ENCODE measurements at regions not wholly inside any gene's neighbourhood (a gene's known extent, or its start where the extent isn't known, plus 50 kb on each side); places are given as distances from the start of the nearest gene placed in this dataset.

DNA sequence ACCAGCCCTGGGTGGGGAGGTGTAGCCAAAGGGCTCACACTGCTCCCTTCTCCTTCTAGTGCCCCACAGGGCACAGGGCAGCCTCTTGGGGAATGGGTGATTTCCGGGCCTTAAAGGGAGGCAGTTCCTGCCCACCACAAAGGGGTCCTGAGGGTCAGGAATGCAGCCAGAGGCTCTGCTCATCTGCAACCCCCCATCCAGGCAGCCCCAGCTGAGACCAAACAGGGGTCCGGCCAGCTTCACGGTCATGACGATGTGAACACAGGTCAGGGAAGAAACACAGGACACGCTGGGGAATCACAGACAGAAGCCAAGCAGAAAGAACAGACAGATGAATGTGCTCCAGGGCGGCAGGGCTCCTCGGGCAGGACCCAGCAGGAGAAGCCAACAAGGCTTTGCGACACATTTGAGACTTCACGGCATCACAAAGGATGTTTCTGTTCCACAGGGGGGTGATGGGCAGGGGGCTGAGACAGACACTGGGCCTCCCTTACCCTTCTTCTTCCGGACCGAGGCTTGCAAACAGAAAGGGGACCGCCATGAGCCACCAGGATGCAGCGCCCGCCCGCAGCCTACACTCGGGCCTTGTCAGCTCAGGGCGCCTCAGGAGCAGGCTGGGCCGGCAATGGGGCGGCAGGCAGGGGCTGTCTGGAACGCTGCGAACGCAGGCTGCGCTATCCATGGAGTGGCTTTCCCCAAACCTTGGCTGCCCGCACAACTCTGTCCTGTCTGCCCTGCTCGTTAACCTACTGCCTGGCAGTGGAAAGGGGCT lies 101.9 kb downstream of the CTTN start:
- Histone ChIP-seq H3K9me2 (ENCODE audit: insufficient read depth) (no peaks in the 10 kb centered on the region), H3K79me2 (ENCODE audit: insufficient read depth, low read length) (no peaks in the 10 kb centered on the region), H3K27ac (ENCODE audit: low read depth, low read length) (no peak overlapping the region), H3K9ac (ENCODE audit: low read length) (no peak overlapping the region), H3K4me2 (ENCODE audit: low read length) (no peak overlapping the region), H3K36me3 (ENCODE audit: control insufficient read depth in 1 of 2, insufficient read depth in 2 of 2, low read length in 2 of 2) (no peaks in the 10 kb centered on the region), H3K4me3 (replicated peaks in 1 of 2; ENCODE audit: low read depth in 1 of 2, low read length in 2 of 2) (no peak overlapping the region), H4K20me1 (ENCODE audit: insufficient read depth) (no peaks in the 10 kb centered on the region), H3K4me1 (ENCODE audit: control insufficient read depth in 1 of 2, insufficient read depth in 2 of 2, low read length in 2 of 2) (no peaks in the 10 kb centered on the region), H2AFZ (ENCODE audit: low read depth, low read length, poor library complexity, severe bottlenecking) (no peak overlapping the region), H3K27me3 (ENCODE audit: insufficient read depth, low read length) (no peaks in the 10 kb centered on the region), H3K9me3 (ENCODE audit: control insufficient read depth in 1 of 2, insufficient read depth in 1 of 2, low read depth in 1 of 2, low read length in 2 of 2) (no peaks in the 10 kb centered on the region)
- CTCF ChIA-PET = no interaction called here
- TF ChIP-seq RAD21 (IDR thresholded peaks at IDR 0.05; ENCODE audit: low read depth) (no peak), EZH2phosphoT487 (IDR thresholded peaks at IDR 0.05; ENCODE audit: borderline replicate concordance) (no peak), EZH2 (IDR thresholded peaks at IDR 0.05) (no peak), TCF7L2 (IDR thresholded peaks at IDR 0.05; ENCODE audit: borderline replicate concordance, extremely low read depth, insufficient read depth, insufficient read length) (no peak), SP1 (IDR thresholded peaks at IDR 0.05; ENCODE audit: low read depth) (no peak)
- TF ChIP-seq, protein P1, sequence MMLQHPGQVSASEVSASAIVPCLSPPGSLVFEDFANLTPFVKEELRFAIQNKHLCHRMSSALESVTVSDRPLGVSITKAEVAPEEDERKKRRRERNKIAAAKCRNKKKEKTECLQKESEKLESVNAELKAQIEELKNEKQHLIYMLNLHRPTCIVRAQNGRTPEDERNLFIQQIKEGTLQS (IDR thresholded peaks at IDR 0.05) = no peak
- intact Hi-C loops (cut with micrococcal nuclease) = no loop called here
- DNase-seq (ENCODE audit: low read depth, low spot score) (no peak), ATAC-seq (no peak)
- POLR2A ChIA-PET = no interaction called here
- RAD21 ChIA-PET (ENCODE audit: low non-redundant PET in 1 of 2, low total read pairs in 2 of 2, uncharacterized antibody in 2 of 2, unreplicated experiment in 2 of 2) = no interaction called here
- no TSS peak for BruUV-seq (replicated peaks)

DNA sequence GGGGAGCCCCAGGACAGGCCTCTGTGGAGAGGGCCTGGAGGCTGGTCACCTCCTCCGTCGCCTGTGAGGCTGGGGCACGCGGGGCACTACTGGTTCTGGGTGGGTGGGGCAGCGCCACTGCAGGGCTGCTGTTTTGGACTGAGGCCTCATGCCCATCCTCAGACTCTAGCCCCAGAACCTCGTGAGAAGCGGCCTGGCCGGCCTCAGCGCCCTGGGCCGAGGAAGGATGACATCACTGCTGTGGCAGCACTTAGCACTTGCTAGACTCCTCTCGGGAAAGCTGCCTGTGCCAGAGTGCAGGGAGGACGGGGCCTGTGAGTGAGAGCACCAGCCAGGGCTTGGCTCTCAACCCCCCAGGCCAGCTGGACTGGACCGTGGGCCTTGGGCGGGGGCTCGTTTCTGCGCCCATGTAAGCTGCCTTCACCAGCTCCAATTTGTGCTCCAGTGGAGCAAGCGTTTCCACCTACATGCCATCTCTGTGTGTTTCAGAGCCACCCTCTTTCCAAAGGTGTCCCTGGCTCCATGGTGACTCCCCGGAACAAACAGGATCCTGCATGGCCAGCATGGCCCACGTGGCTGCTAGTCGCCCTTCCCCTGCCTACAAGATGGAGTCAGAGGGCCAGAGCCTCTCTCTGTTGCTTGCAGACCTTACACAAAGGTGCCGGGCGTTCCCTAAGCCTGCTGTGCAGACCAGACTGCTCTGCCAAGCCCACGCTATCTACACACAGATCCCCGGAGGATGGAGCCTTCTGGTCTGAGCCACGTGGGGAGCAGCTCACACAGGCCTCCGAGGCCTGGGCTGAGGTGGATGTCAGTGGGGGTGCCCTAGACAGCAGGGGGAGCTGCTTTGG lies 102.9 kb downstream of the CTTN start:
- no peak overlapping the region for H3K4me3 ChIP-seq (replicated peaks in 1 of 2; ENCODE audit: low read depth in 1 of 2, low read length in 2 of 2)
- CTCF ChIA-PET = no interaction called here
- H3K27ac ChIP-seq (ENCODE audit: low read depth, low read length) = no peak overlapping the region
- no TSS peak for BruUV-seq (replicated peaks)
- POLR2A ChIA-PET = no interaction called here
- H3K36me3 ChIP-seq (ENCODE audit: control insufficient read depth in 1 of 2, insufficient read depth in 2 of 2, low read length in 2 of 2) = no peaks in the 10 kb centered on the region
- intact Hi-C loops (cut with micrococcal nuclease) = no loop called here
- TF ChIP-seq, protein P2, sequence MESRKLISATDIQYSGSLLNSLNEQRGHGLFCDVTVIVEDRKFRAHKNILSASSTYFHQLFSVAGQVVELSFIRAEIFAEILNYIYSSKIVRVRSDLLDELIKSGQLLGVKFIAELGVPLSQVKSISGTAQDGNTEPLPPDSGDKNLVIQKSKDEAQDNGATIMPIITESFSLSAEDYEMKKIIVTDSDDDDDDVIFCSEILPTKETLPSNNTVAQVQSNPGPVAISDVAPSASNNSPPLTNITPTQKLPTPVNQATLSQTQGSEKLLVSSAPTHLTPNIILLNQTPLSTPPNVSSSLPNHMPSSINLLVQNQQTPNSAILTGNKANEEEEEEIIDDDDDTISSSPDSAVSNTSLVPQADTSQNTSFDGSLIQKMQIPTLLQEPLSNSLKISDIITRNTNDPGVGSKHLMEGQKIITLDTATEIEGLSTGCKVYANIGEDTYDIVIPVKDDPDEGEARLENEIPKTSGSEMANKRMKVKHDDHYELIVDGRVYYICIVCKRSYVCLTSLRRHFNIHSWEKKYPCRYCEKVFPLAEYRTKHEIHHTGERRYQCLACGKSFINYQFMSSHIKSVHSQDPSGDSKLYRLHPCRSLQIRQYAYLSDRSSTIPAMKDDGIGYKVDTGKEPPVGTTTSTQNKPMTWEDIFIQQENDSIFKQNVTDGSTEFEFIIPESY (IDR thresholded peaks at IDR 0.05; ENCODE audit: extremely low read depth, insufficient replicate concordance, low read length) = no peak
- no peak for TF ChIP-seq ZFX (IDR thresholded peaks at IDR 0.05)
- TF ChIP-seq SP1 (IDR thresholded peaks at IDR 0.05; ENCODE audit: low read depth) = no peak
- no peak for ATAC-seq
- H3K9me2 ChIP-seq (ENCODE audit: insufficient read depth) = no peaks in the 10 kb centered on the region
- no peak overlapping the region for H2AFZ ChIP-seq (ENCODE audit: low read depth, low read length, poor library complexity, severe bottlenecking)
- no peak for DNase-seq (ENCODE audit: low read depth, low spot score)
- H3K27me3 ChIP-seq (ENCODE audit: insufficient read depth, low read length) = no peaks in the 10 kb centered on the region
- H3K9me3 ChIP-seq (ENCODE audit: control insufficient read depth in 1 of 2, insufficient read depth in 1 of 2, low read depth in 1 of 2, low read length in 2 of 2) = no peaks in the 10 kb centered on the region
- H3K4me1 ChIP-seq (ENCODE audit: control insufficient read depth in 1 of 2, insufficient read depth in 2 of 2, low read length in 2 of 2) = no peaks in the 10 kb centered on the region
- RAD21 ChIA-PET (ENCODE audit: low non-redundant PET in 1 of 2, low total read pairs in 2 of 2, uncharacterized antibody in 2 of 2, unreplicated experiment in 2 of 2) = no interaction called here
- H3K9ac ChIP-seq (ENCODE audit: low read length) = no peak overlapping the region
- H3K79me2 ChIP-seq (ENCODE audit: insufficient read depth, low read length) = no peaks in the 10 kb centered on the region
- H4K20me1 ChIP-seq (ENCODE audit: insufficient read depth) = no peaks in the 10 kb centered on the region
- H3K4me2 ChIP-seq (ENCODE audit: low read length) = no peak overlapping the region
